HEK293 (cell line): ENCODE measurements at regions not wholly inside any gene's neighbourhood (a gene's known extent, or its start where the extent isn't known, plus 50 kb on each side); places are given as distances from the start of the nearest gene placed in this dataset.

Experiments
- ZNF518A ChIP-seq: fragments of 450-650 bp; formaldehyde crosslinking; conservative IDR thresholded peaks from 2 replicates; pipeline ENCODE4 v1.5.1; 2016; ENCODE audit warnings: low read depth, missing biosample characterization, missing genetic modification characterization
- ZNF560 ChIP-seq: fragments of 450-650 bp; formaldehyde crosslinking; IDR thresholded peaks from 2 replicates; pipeline ENCODE4 v1.5.1; 2017; ENCODE audit warnings: missing biosample characterization, missing genetic modification characterization, borderline replicate concordance
- TF ChIP-seq, protein P1 (sequence below): fragments of 450-650 bp; formaldehyde crosslinking; IDR thresholded peaks from 2 replicates; pipeline ENCODE4 v1.5.1; 2016; ENCODE audit warnings: missing biosample characterization, missing genetic modification characterization

- no peak for TF ChIP-seq ZNF560 (tag by site-specific recombination)
- TF ChIP-seq ZNF518A (tag by site-specific recombination), result no peak
- TF ChIP-seq, protein P1, sequence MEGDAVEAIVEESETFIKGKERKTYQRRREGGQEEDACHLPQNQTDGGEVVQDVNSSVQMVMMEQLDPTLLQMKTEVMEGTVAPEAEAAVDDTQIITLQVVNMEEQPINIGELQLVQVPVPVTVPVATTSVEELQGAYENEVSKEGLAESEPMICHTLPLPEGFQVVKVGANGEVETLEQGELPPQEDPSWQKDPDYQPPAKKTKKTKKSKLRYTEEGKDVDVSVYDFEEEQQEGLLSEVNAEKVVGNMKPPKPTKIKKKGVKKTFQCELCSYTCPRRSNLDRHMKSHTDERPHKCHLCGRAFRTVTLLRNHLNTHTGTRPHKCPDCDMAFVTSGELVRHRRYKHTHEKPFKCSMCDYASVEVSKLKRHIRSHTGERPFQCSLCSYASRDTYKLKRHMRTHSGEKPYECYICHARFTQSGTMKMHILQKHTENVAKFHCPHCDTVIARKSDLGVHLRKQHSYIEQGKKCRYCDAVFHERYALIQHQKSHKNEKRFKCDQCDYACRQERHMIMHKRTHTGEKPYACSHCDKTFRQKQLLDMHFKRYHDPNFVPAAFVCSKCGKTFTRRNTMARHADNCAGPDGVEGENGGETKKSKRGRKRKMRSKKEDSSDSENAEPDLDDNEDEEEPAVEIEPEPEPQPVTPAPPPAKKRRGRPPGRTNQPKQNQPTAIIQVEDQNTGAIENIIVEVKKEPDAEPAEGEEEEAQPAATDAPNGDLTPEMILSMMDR, result no peak
Observed at GRCh38 chr11:116533186-116533825, 239.5 kb downstream of the BUD13 start.
